GM12873 (cell line): ENCODE measurements at regions not wholly inside any gene's neighbourhood (a gene's known extent, or its start where the extent isn't known, plus 50 kb on each side); places are given as distances from the start of the nearest gene placed in this dataset.

Source experiments
- TF ChIP-seq, protein P1 (sequence below): IDR thresholded peaks from 2 replicates; pipeline ENCODE4 v1.5.1; 2012; ENCODE audit warnings: low read depth, mild to moderate bottlenecking, moderate library complexity, low read length, control low read depth; ENCODE audit not compliant: insufficient read depth; ENCODE audit errors: missing control alignments

DNA sequence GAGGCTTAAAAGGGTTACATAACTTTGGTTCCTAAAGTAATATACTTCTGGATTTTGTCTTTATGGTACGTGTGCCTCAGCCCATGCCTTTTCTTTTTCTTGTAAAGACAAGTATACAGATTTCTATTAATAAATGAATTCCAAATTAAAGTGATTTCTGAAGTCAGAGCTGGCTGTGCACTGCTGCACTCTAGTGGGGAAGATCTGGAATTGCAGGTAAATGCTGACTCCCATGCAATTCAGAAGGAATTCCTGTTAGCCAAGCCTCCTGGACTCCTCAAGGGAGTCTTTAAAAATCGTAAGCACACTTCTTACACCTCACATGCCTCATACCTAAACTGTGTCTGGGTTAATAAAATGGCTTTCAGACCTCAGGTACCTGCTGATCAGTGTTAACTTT is 118.4 kb upstream of the SLC7A1 start:
- TF ChIP-seq, protein P1, sequence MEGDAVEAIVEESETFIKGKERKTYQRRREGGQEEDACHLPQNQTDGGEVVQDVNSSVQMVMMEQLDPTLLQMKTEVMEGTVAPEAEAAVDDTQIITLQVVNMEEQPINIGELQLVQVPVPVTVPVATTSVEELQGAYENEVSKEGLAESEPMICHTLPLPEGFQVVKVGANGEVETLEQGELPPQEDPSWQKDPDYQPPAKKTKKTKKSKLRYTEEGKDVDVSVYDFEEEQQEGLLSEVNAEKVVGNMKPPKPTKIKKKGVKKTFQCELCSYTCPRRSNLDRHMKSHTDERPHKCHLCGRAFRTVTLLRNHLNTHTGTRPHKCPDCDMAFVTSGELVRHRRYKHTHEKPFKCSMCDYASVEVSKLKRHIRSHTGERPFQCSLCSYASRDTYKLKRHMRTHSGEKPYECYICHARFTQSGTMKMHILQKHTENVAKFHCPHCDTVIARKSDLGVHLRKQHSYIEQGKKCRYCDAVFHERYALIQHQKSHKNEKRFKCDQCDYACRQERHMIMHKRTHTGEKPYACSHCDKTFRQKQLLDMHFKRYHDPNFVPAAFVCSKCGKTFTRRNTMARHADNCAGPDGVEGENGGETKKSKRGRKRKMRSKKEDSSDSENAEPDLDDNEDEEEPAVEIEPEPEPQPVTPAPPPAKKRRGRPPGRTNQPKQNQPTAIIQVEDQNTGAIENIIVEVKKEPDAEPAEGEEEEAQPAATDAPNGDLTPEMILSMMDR: peak; percentile 71

GRCh38 chr13:29711776-29712175 is 116.3 kb upstream of the SLC7A1 start:
- TF ChIP-seq, protein P1: no peak

DNA sequence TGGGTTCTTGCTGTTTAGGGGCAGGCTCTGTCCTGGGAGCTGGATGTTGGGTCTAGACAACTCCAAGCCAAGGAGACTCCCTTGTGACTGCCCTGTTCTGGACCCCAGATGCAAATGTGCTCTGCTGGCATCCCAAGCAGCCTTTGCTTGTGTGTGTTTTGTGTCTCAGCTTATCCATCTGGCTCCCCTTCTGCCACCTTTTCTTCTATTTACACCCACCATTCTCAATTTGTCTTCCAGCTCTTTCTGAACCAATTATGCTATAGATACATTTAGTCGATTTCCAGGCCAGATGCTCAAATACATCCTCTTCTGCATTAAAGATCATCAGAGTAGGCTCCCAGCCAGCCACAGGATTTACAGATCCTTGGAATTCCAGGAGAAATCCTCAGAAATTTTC is 115.0 kb upstream of the SLC7A1 start:
- TF ChIP-seq, protein P1: no peak

DNA sequence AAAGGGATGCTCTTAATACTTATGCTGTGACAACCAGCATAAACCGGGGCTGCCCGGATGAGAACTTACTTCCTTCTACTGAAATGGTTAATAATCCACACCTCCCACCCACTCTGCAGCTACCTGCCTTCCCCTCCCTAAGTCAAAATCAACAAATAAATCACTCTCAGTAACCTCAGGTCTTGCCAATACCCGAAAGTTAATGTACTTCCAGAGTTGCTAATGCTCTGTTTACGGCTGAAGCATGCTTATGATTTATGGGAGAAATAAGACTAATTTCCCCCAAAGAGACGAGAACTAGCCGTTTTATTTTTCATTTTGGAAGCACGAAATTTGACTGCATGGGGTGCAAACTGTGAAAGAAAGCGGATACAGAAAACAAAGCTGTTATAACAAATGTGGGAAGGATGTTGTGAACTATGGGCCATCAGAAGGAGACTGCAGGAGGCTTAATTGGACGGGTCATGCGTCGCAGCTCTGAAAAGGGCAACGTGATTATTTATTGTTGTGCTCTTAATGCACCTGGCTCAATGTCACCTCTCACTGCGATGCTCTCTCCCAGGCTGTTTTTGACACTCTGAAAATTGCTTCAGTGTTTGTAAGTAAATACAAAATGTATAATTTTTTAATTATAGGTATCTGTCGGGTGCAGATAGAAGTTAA is 114.0 kb upstream of the SLC7A1 start:
- TF ChIP-seq, protein P1: no peak

DNA sequence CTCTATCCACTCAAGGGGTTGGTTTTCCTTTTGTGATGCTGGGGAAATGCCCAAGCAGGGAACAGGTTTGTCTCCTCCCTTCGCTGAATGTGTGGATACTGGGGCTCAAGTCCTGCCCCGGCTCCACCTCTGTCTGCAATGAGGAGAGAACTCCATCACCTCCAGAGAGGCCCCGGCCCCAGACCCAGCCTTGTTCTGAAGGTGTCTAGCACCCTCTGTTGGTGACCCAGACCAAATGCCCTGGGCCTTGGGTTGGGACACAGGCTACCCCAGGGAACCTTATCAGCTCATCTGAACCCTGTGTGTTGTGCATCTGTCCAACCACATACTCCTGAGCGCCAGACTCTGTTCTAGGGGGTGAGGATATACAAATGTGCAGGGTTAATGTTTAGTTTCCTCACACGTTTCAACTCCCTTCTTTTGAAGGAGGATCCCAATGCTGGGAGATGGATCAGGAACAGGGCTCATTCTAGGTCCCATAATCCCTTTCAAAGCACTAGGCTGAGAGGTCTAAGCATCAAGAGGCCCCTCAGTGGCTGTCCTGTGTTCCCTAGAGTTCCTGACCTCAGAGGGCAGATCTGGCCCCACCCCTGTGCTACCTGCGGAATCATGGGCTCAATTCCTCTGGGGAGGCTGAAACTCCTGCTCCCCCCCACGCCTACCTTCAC is 112.5 kb upstream of the SLC7A1 start:
- TF ChIP-seq, protein P1: peak; percentile 79

GRCh38 chr13:29706923-29707322 is 111.4 kb upstream of the SLC7A1 start:
- TF ChIP-seq, protein P1: no peak

DNA sequence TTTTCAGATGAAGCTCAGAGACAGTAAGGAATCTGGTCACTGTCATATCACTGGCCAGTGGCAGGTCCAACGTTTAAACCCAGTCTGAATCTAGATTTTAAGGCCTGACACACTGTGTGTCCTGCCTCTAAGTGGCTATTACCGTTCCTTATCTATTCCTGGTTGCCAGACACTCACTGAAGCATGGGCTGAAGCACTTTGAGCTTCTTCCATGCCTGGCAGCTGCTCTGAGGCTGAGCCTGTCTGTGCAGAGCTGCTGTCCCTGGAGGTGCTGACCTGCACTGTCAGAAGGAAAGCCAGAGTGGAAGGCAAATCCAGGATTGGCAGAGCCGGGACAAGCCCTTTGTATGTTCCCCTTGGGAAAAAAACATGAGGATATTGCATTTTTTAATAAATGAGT is 109.2 kb upstream of the SLC7A1 start:
- TF ChIP-seq, protein P1: no peak
